Bronchial epithelial cell (primary cell): ENCODE measurements at regions not wholly inside any gene's neighbourhood (a gene's known extent, or its start where the extent isn't known, plus 50 kb on each side); places are given as distances from the start of the nearest gene placed in this dataset.
A peak's percentile ranks its signal among the peaks of the same experiment; 100 is the strongest.

Experiments
- DNase-seq: peaks from one replicate; pipeline ENCODE4 v3.0.0-alpha.2; 2010; ENCODE audit warnings: low read depth
- FAIRE-seq: peaks from 2 replicates; lab custom pipeline; 2011; peaks lifted over from hg19 to GRCh38; lab: Jason Lieb, UNC
- H3K27me3 ChIP-seq: 2 replicates; pipeline ENCODE4 v1.5.1; 2011; ENCODE audit warnings: low read length; ENCODE audit not compliant: control insufficient read depth, insufficient read depth
- H3K36me3 ChIP-seq: 2 replicates; pipeline ENCODE4 v1.5.1; 2011; ENCODE audit warnings: low read length; ENCODE audit not compliant: control insufficient read depth, insufficient read depth
- H3K4me3 ChIP-seq: 2 replicates; pipeline ENCODE4 v1.5.1; 2011; ENCODE audit warnings: mild to moderate bottlenecking, low read depth, low read length, control low read depth
- TF ChIP-seq, protein P1 (sequence below): IDR thresholded peaks from 2 replicates; pipeline ENCODE4 v1.5.1; 2011; ENCODE audit warnings: mild to moderate bottlenecking, moderate library complexity, low read length, control low read depth, inconsistent platforms; ENCODE audit not compliant: insufficient read depth, severe bottlenecking

DNA sequence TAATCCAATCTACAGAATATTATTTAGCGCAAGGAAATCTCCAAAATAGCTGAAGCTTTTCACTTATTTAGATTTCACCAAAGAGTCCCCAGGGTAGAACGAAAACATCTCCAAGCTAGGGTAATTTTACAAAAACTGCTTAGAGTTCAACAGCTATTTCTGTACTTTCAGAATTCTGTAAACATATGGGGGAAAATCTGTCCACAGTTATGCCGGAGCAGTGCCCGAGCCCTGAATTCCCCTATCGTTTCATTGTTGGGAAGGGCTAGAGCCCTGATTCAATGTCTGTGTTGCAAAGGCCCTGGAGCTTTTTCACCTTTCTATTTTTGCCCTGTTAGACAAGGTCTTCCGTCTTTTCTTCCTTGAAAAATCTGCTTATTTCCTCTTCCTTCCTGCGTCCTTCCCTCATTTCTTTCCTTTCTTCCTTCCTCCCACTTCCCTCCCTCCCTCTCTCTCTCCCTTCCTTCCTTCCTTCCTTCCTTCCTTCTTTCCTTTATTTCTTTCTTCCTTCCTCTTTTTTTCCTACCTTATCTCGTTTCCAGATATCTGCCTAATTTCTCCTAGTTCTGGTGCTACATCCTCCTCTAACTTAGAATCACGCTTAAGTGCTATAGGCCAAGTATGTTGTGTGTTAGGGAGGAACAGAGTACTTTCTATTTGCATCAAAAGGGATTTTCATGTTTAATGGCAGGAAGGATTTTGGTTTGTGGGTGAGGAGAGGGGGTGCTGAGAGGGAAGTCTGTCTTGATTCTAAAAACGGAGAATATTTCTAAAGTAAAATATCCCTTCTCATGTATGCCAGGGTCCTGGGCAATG is 122.5 kb upstream of the BMP2 start:
- DNase-seq (no peak), FAIRE-seq (no peak)
- no peak overlapping the region for H3K4me3 ChIP-seq
- no peaks in the 10 kb centered on the region for H3K27me3 ChIP-seq
- no peaks in the 10 kb centered on the region for H3K36me3 ChIP-seq
- TF ChIP-seq, protein P1, sequence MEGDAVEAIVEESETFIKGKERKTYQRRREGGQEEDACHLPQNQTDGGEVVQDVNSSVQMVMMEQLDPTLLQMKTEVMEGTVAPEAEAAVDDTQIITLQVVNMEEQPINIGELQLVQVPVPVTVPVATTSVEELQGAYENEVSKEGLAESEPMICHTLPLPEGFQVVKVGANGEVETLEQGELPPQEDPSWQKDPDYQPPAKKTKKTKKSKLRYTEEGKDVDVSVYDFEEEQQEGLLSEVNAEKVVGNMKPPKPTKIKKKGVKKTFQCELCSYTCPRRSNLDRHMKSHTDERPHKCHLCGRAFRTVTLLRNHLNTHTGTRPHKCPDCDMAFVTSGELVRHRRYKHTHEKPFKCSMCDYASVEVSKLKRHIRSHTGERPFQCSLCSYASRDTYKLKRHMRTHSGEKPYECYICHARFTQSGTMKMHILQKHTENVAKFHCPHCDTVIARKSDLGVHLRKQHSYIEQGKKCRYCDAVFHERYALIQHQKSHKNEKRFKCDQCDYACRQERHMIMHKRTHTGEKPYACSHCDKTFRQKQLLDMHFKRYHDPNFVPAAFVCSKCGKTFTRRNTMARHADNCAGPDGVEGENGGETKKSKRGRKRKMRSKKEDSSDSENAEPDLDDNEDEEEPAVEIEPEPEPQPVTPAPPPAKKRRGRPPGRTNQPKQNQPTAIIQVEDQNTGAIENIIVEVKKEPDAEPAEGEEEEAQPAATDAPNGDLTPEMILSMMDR, result no peak

DNA sequence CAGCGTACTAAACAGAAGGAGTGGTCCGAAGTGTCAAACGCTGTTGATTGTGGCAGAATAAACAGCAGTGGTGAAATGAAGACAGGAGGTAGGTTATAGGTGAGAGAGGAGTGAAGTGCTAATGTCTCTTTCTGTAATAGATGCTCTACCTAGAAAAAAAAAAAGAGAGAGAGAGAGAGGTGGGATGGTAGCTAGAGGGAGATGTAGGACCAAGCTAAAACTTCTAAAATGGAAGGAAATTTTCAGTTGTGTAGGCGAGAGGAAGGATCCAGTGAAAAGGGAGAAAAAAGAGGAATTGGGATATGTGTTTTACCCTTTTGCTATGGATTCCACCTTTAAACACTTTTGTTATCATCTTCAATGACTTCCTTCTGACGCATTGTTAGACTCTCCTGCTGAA is 126.5 kb upstream of the BMP2 start:
- no peaks in the 10 kb centered on the region for H3K27me3 ChIP-seq
- DNase-seq (no peak), FAIRE-seq (no peak)
- H3K36me3 ChIP-seq, result no peaks in the 10 kb centered on the region
- H3K4me3 ChIP-seq, result no peak overlapping the region
- TF ChIP-seq, protein P1, result no peak

- no peak for FAIRE-seq
- no peak overlapping the region for H3K4me3 ChIP-seq
- no peak for DNase-seq
- TF ChIP-seq, protein P1, result no peak
- H3K27me3 ChIP-seq, result no peaks in the 10 kb centered on the region
- H3K36me3 ChIP-seq, result no peaks in the 10 kb centered on the region
Observed at GRCh38 chr20:6637160-6637579, 130.3 kb upstream of the BMP2 start.

- Histone ChIP-seq H3K36me3 (no peaks in the 10 kb centered on the region), H3K27me3 (no peaks in the 10 kb centered on the region), H3K4me3 (no peak overlapping the region)
- TF ChIP-seq, protein P1, result peak; percentile 63
- peak; percentile 68 for DNase-seq
- FAIRE-seq, result no peak
Observed at GRCh38 chr20:6636209-6637159, 131.0 kb upstream of the BMP2 start.

DNA sequence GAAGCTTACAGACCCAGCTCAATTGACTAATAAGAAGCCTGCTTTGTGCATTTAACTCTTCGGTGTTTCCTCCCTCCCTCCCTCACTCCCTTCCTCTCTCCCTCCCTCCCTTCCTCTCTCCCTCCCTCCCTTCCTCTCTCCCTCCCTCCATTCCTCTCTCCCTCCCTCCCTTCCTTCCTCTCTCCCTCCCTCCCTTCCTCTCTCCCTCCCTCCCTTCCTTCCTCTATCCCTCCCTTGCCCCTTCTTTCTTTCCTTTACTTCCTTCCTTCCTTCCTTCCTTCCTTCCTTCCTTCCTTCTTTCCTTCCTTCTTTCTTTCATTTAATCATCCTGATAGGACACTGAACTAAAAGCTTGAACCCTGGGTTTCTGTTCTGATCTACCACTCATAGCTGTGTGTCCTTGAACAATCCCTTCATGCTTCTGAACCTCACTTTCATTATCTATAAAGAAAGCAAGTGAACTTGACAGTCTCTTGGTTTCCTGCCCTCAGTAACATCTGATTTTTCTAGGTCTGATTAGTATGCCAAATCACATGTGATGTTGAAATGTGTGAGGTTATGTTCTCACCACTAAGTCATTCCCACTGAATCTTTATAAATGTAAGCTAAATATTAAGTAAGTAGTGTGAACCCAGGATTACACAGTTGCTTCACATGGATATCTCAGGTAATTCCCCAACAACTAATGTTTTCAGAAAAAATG is 132.3 kb upstream of the BMP2 start:
- Histone ChIP-seq H3K36me3 (no peaks in the 10 kb centered on the region), H3K4me3 (no peak overlapping the region), H3K27me3 (no peaks in the 10 kb centered on the region)
- TF ChIP-seq, protein P1, result no peak
- FAIRE-seq, result no peak
- DNase-seq, result peak; percentile 41
